H4 (cell line): ENCODE measurements at regions not wholly inside any gene's neighbourhood (a gene's known extent, or its start where the extent isn't known, plus 50 kb on each side); places are given as distances from the start of the nearest gene placed in this dataset.
"Not testable (repeated sequence)": the region's sequence is repeated elsewhere in the genome, so short reads cannot be mapped to it uniquely, and the experiment has no call there.

Source experiments
- DNase-seq: peaks from one replicate; pipeline ENCODE4 v3.0.0-alpha.2; 2015; ENCODE audit warnings: low spot score

GRCh38 chr13:54394085-54394700, 1365.6 kb downstream of the OLFM4 start:
- DNase-seq: peak; percentile 1

GRCh38 chr13:54394908-54395307, 1366.3 kb downstream of the OLFM4 start:
- no peak for DNase-seq

- no peak for DNase-seq
Observed at GRCh38 chr13:54402495-54402894, 1373.9 kb downstream of the OLFM4 start.

GRCh38 chr13:54415753-54416366, 1387.2 kb downstream of the OLFM4 start:
- no peak for DNase-seq

GRCh38 chr13:54422946-54423345, 1394.3 kb downstream of the OLFM4 start:
- DNase-seq: not testable (repeated sequence)

- DNase-seq: no peak
Observed at GRCh38 chr13:54424344-54424743, 1395.7 kb downstream of the OLFM4 start.

- no peak for DNase-seq
Observed at GRCh38 chr13:54433493-54434206, 1405.0 kb downstream of the OLFM4 start.

GRCh38 chr13:54440853-54441400, 1412.3 kb downstream of the OLFM4 start:
- DNase-seq: not testable (repeated sequence)

- DNase-seq: no peak
Observed at GRCh38 chr13:54445453-54445852, 1416.8 kb downstream of the OLFM4 start.

GRCh38 chr13:54445865-54446264, 1417.3 kb downstream of the OLFM4 start:
- DNase-seq: no peak

GRCh38 chr13:54449922-54450321, 1421.3 kb downstream of the OLFM4 start:
- no peak for DNase-seq

- no peak for DNase-seq
Observed at GRCh38 chr13:54484166-54484565, 1455.6 kb downstream of the OLFM4 start.

GRCh38 chr13:54486421-54487166, 1458.0 kb downstream of the OLFM4 start:
- peak; percentile 23 for DNase-seq

GRCh38 chr13:54489359-54489758, 1460.7 kb downstream of the OLFM4 start:
- no peak for DNase-seq

- no peak for DNase-seq
Observed at GRCh38 chr13:54492995-54493394, 1464.4 kb downstream of the OLFM4 start.

- DNase-seq: peak; percentile 34
Observed at GRCh38 chr13:54511366-54511765, 1482.8 kb downstream of the OLFM4 start.

GRCh38 chr13:54513254-54513653, 1484.6 kb downstream of the OLFM4 start:
- DNase-seq: no peak

GRCh38 chr13:54536112-54536511, 1507.5 kb downstream of the OLFM4 start:
- DNase-seq: peak; percentile 20

GRCh38 chr13:54563286-54563685, 1534.7 kb downstream of the OLFM4 start:
- no peak for DNase-seq

GRCh38 chr13:54572037-54572436, 1543.4 kb downstream of the OLFM4 start:
- not testable (repeated sequence) for DNase-seq

- DNase-seq: no peak
Observed at GRCh38 chr13:54573186-54573585, 1544.6 kb downstream of the OLFM4 start.

GRCh38 chr13:54574791-54575190, 1546.2 kb downstream of the OLFM4 start:
- peak; percentile 20 for DNase-seq
